K562 (cell line): ENCODE measurements at regions not wholly inside any gene's neighbourhood (a gene's known extent, or its start where the extent isn't known, plus 50 kb on each side); places are given as distances from the start of the nearest gene placed in this dataset.

ENCODE experiments used
- ATAC-seq: fragments of 200-7000 bp; cut with Tn5 transposase; 3 replicates; pipeline ENCODE4 v1.9.1; 2020; ENCODE audit warnings: moderate library complexity
- BruUV-seq: library from RNA; stranded (reverse); fragments of 400-500 nt; replicated peaks from 2 replicates; lab custom pipeline; 2021; lab: Mats Ljungman, UMichigan
- CTCF ChIA-PET: fragments of 300-600 bp; formaldehyde crosslinking; extraction: SDS; loops from one replicate; lab custom pipeline; 2021; ENCODE audit warnings: low intra/inter-chr PET ratio; lab: Yijun Ruan, JAX
- POLR2A ChIA-PET: fragments of 300-600, 350-650 bp; sonication (Branson Sonifier 250); formaldehyde crosslinking; extraction: SDS; loops from one replicate; lab custom pipeline; 2021; ENCODE audit warnings: antibody characterized with exemption, inconsistent platforms; lab: Yijun Ruan, JAX
- DNase-seq, 4 experiments: peaks; one replicate each; pipeline versions ENCODE4 v3.0.0 to v3.0.0-alpha.2; 2011 to 2018; ENCODE audit warnings: low spot score in 3 of 4, mixed read lengths in 3 of 4; ENCODE audit errors: extremely low read depth in 1 of 4
- FAIRE-seq: peaks from 2 replicates; lab custom pipeline; 2011; peaks lifted over from hg19 to GRCh38; lab: Jason Lieb, UNC
- H2AFZ ChIP-seq: 2 replicates; pipeline ENCODE4 v1.6.0; 2011; ENCODE audit warnings: low read depth, low read length, control low read depth, inconsistent platforms
- H3K27ac ChIP-seq: fragments of 200-600 bp; 3 replicates; pipeline ENCODE4 v1.8.0; 2011; ENCODE audit warnings: low read depth, mild to moderate bottlenecking, control low read depth, inconsistent platforms, low read length, moderate library complexity, mixed read lengths; ENCODE audit errors: extremely low read depth
- H3K27me3 ChIP-seq, 2 experiments: fragments of 300-600 bp in 1 of 2; 2 replicates in 1 of 2; 3 replicates in 1 of 2; pipeline versions ENCODE4 v1.6.0 to v1.8.0; 2011; ENCODE audit warnings: inconsistent platforms in 2 of 2, low read length in 2 of 2, mild to moderate bottlenecking in 1 of 2, mixed read lengths in 1 of 2, moderate library complexity in 1 of 2; ENCODE audit not compliant: control insufficient read depth in 2 of 2, insufficient read depth in 2 of 2
- H3K36me3 ChIP-seq: fragments of 300-600 bp; 3 replicates; pipeline ENCODE4 v1.8.0; 2011; ENCODE audit warnings: mild to moderate bottlenecking, low read length, inconsistent platforms; ENCODE audit not compliant: control insufficient read depth, insufficient read depth
- H3K4me1 ChIP-seq, 2 experiments: fragments of 200-600 bp in 1 of 2; replicated peaks in 1 of 2; 2 replicates in 1 of 2; 3 replicates in 1 of 2; pipeline versions ENCODE4 v1.5.1 to v1.8.0; 2011; ENCODE audit warnings: inconsistent platforms in 2 of 2, low read length in 2 of 2, mild to moderate bottlenecking in 1 of 2, mixed read lengths in 1 of 2, moderate library complexity in 1 of 2; ENCODE audit not compliant: control insufficient read depth in 2 of 2, insufficient read depth in 2 of 2
- H3K4me2 ChIP-seq: 2 replicates; pipeline ENCODE4 v1.6.1; 2011; ENCODE audit warnings: low read length, control low read depth, inconsistent platforms, mixed read lengths; ENCODE audit not compliant: insufficient read depth
- H3K4me3 ChIP-seq: fragments of 200-600 bp; sonication (generic), shearing (Covaris generic); 2 replicates; pipeline ENCODE4 v1.5.1; 2016; ENCODE audit warnings: control low read depth, inconsistent platforms
- H3K79me2 ChIP-seq: fragments of 200-600 bp; 3 replicates; pipeline ENCODE4 v1.8.0; 2011; ENCODE audit warnings: low read length, inconsistent platforms; ENCODE audit not compliant: control insufficient read depth, insufficient read depth
- H3K9ac ChIP-seq, 2 experiments: 2 replicates each; pipeline versions ENCODE4 v1.6.0 to v1.6.1; 2011; ENCODE audit warnings: low read depth in 2 of 2, low read length in 2 of 2, control low read depth in 1 of 2, inconsistent platforms in 1 of 2, mild to moderate bottlenecking in 1 of 2, mixed read lengths in 1 of 2; ENCODE audit not compliant: insufficient read depth in 1 of 2
- H3K9me1 ChIP-seq: one replicate; pipeline ENCODE4 v1.6.0; 2011; ENCODE audit warnings: inconsistent platforms, mild to moderate bottlenecking, low read length, moderate library complexity; ENCODE audit not compliant: control insufficient read depth, insufficient read depth
- H3K9me3 ChIP-seq: replicated peaks from 2 replicates; pipeline ENCODE4 v1.5.1; 2011; ENCODE audit warnings: low read depth, low read length, inconsistent platforms; ENCODE audit not compliant: control insufficient read depth, insufficient read depth
- H4K20me1 ChIP-seq: replicated peaks from 2 replicates; pipeline ENCODE4 v1.6.1; 2011; ENCODE audit warnings: low read length, inconsistent platforms, mixed read lengths; ENCODE audit not compliant: control insufficient read depth, insufficient read depth
- CHD2 ChIP-seq: IDR thresholded peaks from 2 replicates; pipeline ENCODE4 v1.6.1; 2011; ENCODE audit warnings: low read depth, low read length
- FOXP4 ChIP-seq: sonication (generic); formaldehyde crosslinking; IDR thresholded peaks from 2 replicates; pipeline ENCODE4 v1.8.0; 2022; ENCODE audit warnings: mild to moderate bottlenecking, missing genetic modification reagents, borderline replicate concordance
- HNRNPH1 ChIP-seq: fragments of 200-400 bp; formaldehyde crosslinking; optimal IDR thresholded peaks from 2 replicates; pipeline ENCODE3; 2017; ENCODE audit warnings: low read depth, mild to moderate bottlenecking, low read length, moderate library complexity
- HSF4 ChIP-seq: fragments of 250-450 bp; sonication (Bioruptor Pico); IDR thresholded peaks from 2 replicates; pipeline ENCODE4 v2.1.2; 2022; ENCODE audit warnings: mild to moderate bottlenecking, moderate library complexity, borderline replicate concordance
- NR3C1 ChIP-seq: sonication (generic); formaldehyde crosslinking; IDR thresholded peaks from 2 replicates; pipeline ENCODE4 v1.8.1; 2022; ENCODE audit warnings: missing genetic modification reagents
- RBM39 ChIP-seq: fragments of 200-400 bp; formaldehyde crosslinking; optimal IDR thresholded peaks from 2 replicates; pipeline ENCODE3; 2018; ENCODE audit warnings: low read depth, low read length
- RNF219 ChIP-seq: fragments of 250-450 bp; sonication (Bioruptor Pico); IDR thresholded peaks from 2 replicates; pipeline ENCODE4 v1.5.0; 2022; ENCODE audit warnings: mild to moderate bottlenecking
- ZNF695 ChIP-seq: fragments of 450-650 bp; formaldehyde crosslinking; IDR thresholded peaks from 2 replicates; pipeline ENCODE4 v1.4.0; 2020; ENCODE audit warnings: mild to moderate bottlenecking, moderate library complexity
- WGBS: fragments of 100-300 bp; shearing (Covaris generic); methylation state at CpG from one replicate; pipeline ENCODE4 v1.1.6; 2016; ENCODE audit warnings: low coverage, mixed read lengths; ENCODE audit not compliant: insufficient coverage; ENCODE audit errors: missing lambda C conversion rate; 5-methylcytosine and 5-hydroxymethylcytosine counted together
- in situ Hi-C: fragments of 300-500 bp; cut with MboI; formaldehyde crosslinking; loops from 4 replicates; pipeline ENCODE4 v1.15.0; 2018; ENCODE audit warnings: inconsistent platforms, mixed read lengths
- intact Hi-C: fragments of 100-400 bp; cut with micrococcal nuclease; formaldehyde crosslinking; loops from 2 replicates; pipeline ENCODE4 v1.14.2; 2022

- Histone ChIP-seq H3K9me1 (no peaks in the 10 kb centered on the region), H3K4me2 (no peak overlapping the region), H3K27ac (no peak overlapping the region), H3K9ac (no peak overlapping the region), H3K4me3 (no peak overlapping the region), H3K9me3 (no peaks in the 10 kb centered on the region), H4K20me1 (no peaks in the 10 kb centered on the region), H3K27me3 (no peaks in the 10 kb centered on the region), H3K79me2 (no peaks in the 10 kb centered on the region), H3K4me1 (no peaks in the 10 kb centered on the region), H3K36me3 (no peaks in the 10 kb centered on the region), H2AFZ (no peak overlapping the region)
- FAIRE-seq (no peak), DNase-seq (no peak), ATAC-seq (no peak)
- intact Hi-C loops (no loop called here), in situ Hi-C loops (no loop called here)
- no TSS peak for BruUV-seq
- CTCF ChIA-PET, result no interaction called here
- POLR2A ChIA-PET, result no interaction called here
- 0% methylated on average over 2 of the region's 2 CpGs for WGBS
- no peak for TF ChIP-seq NR3C1
These were observed 192.2 kb downstream of the PCDH17 start for GRCh38 chr13:57823704-57824103.

GRCh38 chr13:57824121-57824520 is 192.6 kb downstream of the PCDH17 start:
- CTCF ChIA-PET, result no interaction called here
- 0% methylated on average over 1 of the region's 4 CpGs for WGBS
- Histone ChIP-seq H3K27ac (no peak overlapping the region), H3K9me1 (no peaks in the 10 kb centered on the region), H3K4me3 (no peak overlapping the region), H3K9ac (no peak overlapping the region), H3K36me3 (no peaks in the 10 kb centered on the region), H2AFZ (no peak overlapping the region), H3K4me2 (no peak overlapping the region), H3K9me3 (no peaks in the 10 kb centered on the region), H3K27me3 (no peaks in the 10 kb centered on the region), H4K20me1 (no peaks in the 10 kb centered on the region), H3K79me2 (no peaks in the 10 kb centered on the region), H3K4me1 (no peaks in the 10 kb centered on the region)
- intact Hi-C loops (no loop called here), in situ Hi-C loops (no loop called here)
- POLR2A ChIA-PET, result no interaction called here
- no peak for ATAC-seq
- FAIRE-seq, result no peak
- no peak for DNase-seq
- no peak for TF ChIP-seq CHD2
- TF ChIP-seq ZNF695, result no peak
- TF ChIP-seq HNRNPH1, result no peak
- no peak for TF ChIP-seq RNF219 (CRISPR knock-in tag)
- TF ChIP-seq RBM39, result no peak
- TF ChIP-seq FOXP4 (CRISPR knock-in tag), result no peak
- no peak for TF ChIP-seq HSF4 (CRISPR knock-in tag)
- no TSS peak for BruUV-seq
